Lower lobe of right lung (tissue), 2 donors: ENCODE measurements at regions not wholly inside any gene's neighbourhood (a gene's known extent, or its start where the extent isn't known, plus 50 kb on each side); places are given as distances from the start of the nearest gene placed in this dataset.
"Not testable (repeated sequence)": the region's sequence is repeated elsewhere in the genome, so short reads cannot be mapped to it uniquely, and the experiment has no call there.

Source experiments
- ATAC-seq, 2 donors: fragments of 200-7000 bp; cut with Tn5 transposase; one replicate each; pipeline ENCODE4 v1.9.1; 2020 to 2022; ENCODE audit warnings: mild to moderate bottlenecking in 2 of 2, moderate library complexity in 2 of 2
- DNase-seq: peaks from one replicate; pipeline ENCODE4 v3.0.0-alpha.2; 2020
- H3K27ac ChIP-seq: fragments of 200-600 bp; one replicate; pipeline ENCODE4 v1.8.0; 2022
- H3K27me3 ChIP-seq: fragments of 200-600 bp; one replicate; pipeline ENCODE4 v1.8.0; 2022; ENCODE audit warnings: low read depth
- H3K36me3 ChIP-seq: fragments of 200-600 bp; one replicate; pipeline ENCODE4 v1.8.0; 2022; ENCODE audit warnings: mild to moderate bottlenecking
- H3K4me1 ChIP-seq: fragments of 200-600 bp; one replicate; pipeline ENCODE4 v1.8.0; 2022
- H3K4me3 ChIP-seq: fragments of 200-600 bp; one replicate; pipeline ENCODE4 v1.8.0; 2022; ENCODE audit warnings: mild to moderate bottlenecking
- H3K9me3 ChIP-seq: fragments of 200-600 bp; one replicate; pipeline ENCODE4 v1.8.0; 2022
- intact Hi-C: fragments of 100-400 bp; cut with DNase I; formaldehyde crosslinking; loops from one replicate; pipeline ENCODE4 v1.11.0; 2022
- donor health status: DM: no; HTN: yes; CAD: no; lungs with severe emphysema.

- H3K27me3 ChIP-seq, H3K4me1 ChIP-seq, DNase-seq, H3K36me3 ChIP-seq, H3K4me3 ChIP-seq, intact Hi-C loops, H3K9me3 ChIP-seq, H3K27ac ChIP-seq: not testable (repeated sequence)
- ATAC-seq = peak in 1 of 2 donors; percentile 62
Measured at GRCh38 chr15:20101281-20101680, 440.3 kb downstream of the GOLGA6L6 start.

GRCh38 chr15:20100604-20101270, 440.9 kb downstream of the GOLGA6L6 start:
- ATAC-seq = peak in 1 of 2 donors; percentile 93
- H3K36me3 ChIP-seq, H3K4me1 ChIP-seq, H3K27me3 ChIP-seq, DNase-seq, intact Hi-C loops, H3K9me3 ChIP-seq, H3K27ac ChIP-seq, H3K4me3 ChIP-seq: not testable (repeated sequence)

- H3K9me3 ChIP-seq, H3K4me1 ChIP-seq, H3K4me3 ChIP-seq, DNase-seq, H3K27ac ChIP-seq, H3K27me3 ChIP-seq, H3K36me3 ChIP-seq, intact Hi-C loops: not testable (repeated sequence)
- peak in 1 of 2 donors; percentile 22 for ATAC-seq
Measured at GRCh38 chr15:20095699-20096303, 445.8 kb downstream of the GOLGA6L6 start.

- peak; percentile 33 for DNase-seq
- H3K4me3 ChIP-seq, H3K27me3 ChIP-seq, H3K4me1 ChIP-seq, H3K36me3 ChIP-seq, intact Hi-C loops, H3K9me3 ChIP-seq, H3K27ac ChIP-seq: not testable (repeated sequence)
- peak in 1 of 2 donors; percentile 18 for ATAC-seq
Measured at GRCh38 chr15:20089541-20089940, 452.1 kb downstream of the GOLGA6L6 start.

- not testable (repeated sequence) for ATAC-seq
Measured at GRCh38 chr15:20084026-20084425, 457.6 kb downstream of the GOLGA6L6 start.

GRCh38 chr15:20074082-20074481, 467.5 kb downstream of the GOLGA6L6 start:
- H3K36me3 ChIP-seq, intact Hi-C loops, H3K27me3 ChIP-seq, H3K4me1 ChIP-seq, H3K9me3 ChIP-seq, H3K4me3 ChIP-seq, H3K27ac ChIP-seq: not testable (repeated sequence)
- DNase-seq = peak; percentile 50
- peak in 1 of 2 donors; percentile 35 for ATAC-seq

More at GRCh38 chr15:20084026-20084425, 457.6 kb downstream of the GOLGA6L6 start:
- DNase-seq, H3K36me3 ChIP-seq, H3K4me1 ChIP-seq, intact Hi-C loops, H3K27me3 ChIP-seq, H3K9me3 ChIP-seq, H3K27ac ChIP-seq, H3K4me3 ChIP-seq: not testable (repeated sequence)

GRCh38 chr15:20069043-20069442, 472.6 kb downstream of the GOLGA6L6 start:
- H3K36me3 ChIP-seq, H3K27ac ChIP-seq, H3K4me3 ChIP-seq, H3K4me1 ChIP-seq, intact Hi-C loops, ATAC-seq, H3K9me3 ChIP-seq, H3K27me3 ChIP-seq: not testable (repeated sequence)
- peak; percentile 48 for DNase-seq

- H3K27ac ChIP-seq, intact Hi-C loops, H3K9me3 ChIP-seq, H3K27me3 ChIP-seq, H3K4me3 ChIP-seq, H3K36me3 ChIP-seq, H3K4me1 ChIP-seq: not testable (repeated sequence)
- DNase-seq = peak; percentile 14
- ATAC-seq = peak in 1 of 2 donors; percentile 14
Measured at GRCh38 chr15:20066173-20066572, 475.4 kb downstream of the GOLGA6L6 start.

GRCh38 chr15:20065508-20065907, 476.1 kb downstream of the GOLGA6L6 start:
- intact Hi-C loops, H3K4me3 ChIP-seq, H3K4me1 ChIP-seq, H3K36me3 ChIP-seq, H3K27ac ChIP-seq, H3K9me3 ChIP-seq, H3K27me3 ChIP-seq: not testable (repeated sequence)
- peak in 1 of 2 donors; percentile 45 for ATAC-seq
- peak; percentile 45 for DNase-seq

GRCh38 chr15:20063167-20063566, 478.4 kb downstream of the GOLGA6L6 start:
- H3K4me1 ChIP-seq, H3K27ac ChIP-seq, intact Hi-C loops, H3K4me3 ChIP-seq, H3K9me3 ChIP-seq, DNase-seq, H3K36me3 ChIP-seq, ATAC-seq, H3K27me3 ChIP-seq: not testable (repeated sequence)

- not testable (repeated sequence) for H3K27ac ChIP-seq, ATAC-seq, H3K27me3 ChIP-seq
Measured at GRCh38 chr15:20060838-20061237, 480.8 kb downstream of the GOLGA6L6 start.

GRCh38 chr15:20056871-20057270, 484.7 kb downstream of the GOLGA6L6 start:
- ATAC-seq, H3K9me3 ChIP-seq, H3K36me3 ChIP-seq, H3K4me3 ChIP-seq, H3K4me1 ChIP-seq, intact Hi-C loops, DNase-seq, H3K27me3 ChIP-seq, H3K27ac ChIP-seq: not testable (repeated sequence)

More at GRCh38 chr15:20060838-20061237, 480.8 kb downstream of the GOLGA6L6 start:
- H3K36me3 ChIP-seq, H3K4me3 ChIP-seq, intact Hi-C loops, H3K9me3 ChIP-seq, H3K4me1 ChIP-seq: not testable (repeated sequence)
- DNase-seq = peak; percentile 39

- H3K36me3 ChIP-seq, H3K4me3 ChIP-seq, H3K27me3 ChIP-seq, DNase-seq, H3K4me1 ChIP-seq, intact Hi-C loops, H3K9me3 ChIP-seq, H3K27ac ChIP-seq: not testable (repeated sequence)
- ATAC-seq = peak in 1 of 2 donors; percentile 46
Measured at GRCh38 chr15:20055921-20056320, 485.7 kb downstream of the GOLGA6L6 start.

- H3K9me3 ChIP-seq, H3K27ac ChIP-seq, H3K36me3 ChIP-seq, H3K4me1 ChIP-seq, H3K4me3 ChIP-seq, intact Hi-C loops, DNase-seq, ATAC-seq, H3K27me3 ChIP-seq: not testable (repeated sequence)
Measured at GRCh38 chr15:20048189-20048588, 493.4 kb downstream of the GOLGA6L6 start.
